BLaER1 (cell line): ENCODE measurements at regions not wholly inside any gene's neighbourhood (a gene's known extent, or its start where the extent isn't known, plus 50 kb on each side); places are given as distances from the start of the nearest gene placed in this dataset.

ENCODE experiments used
- H3K27ac ChIP-seq: shearing (Covaris generic); formaldehyde crosslinking; 2 replicates; pipeline ENCODE4 v1.8.1; 2022
- H3K27me3 ChIP-seq: shearing (Covaris generic); formaldehyde crosslinking; 2 replicates; pipeline ENCODE4 v1.8.1; 2022
- H3K36me3 ChIP-seq: shearing (Covaris generic); formaldehyde crosslinking; 2 replicates; pipeline ENCODE4 v1.8.1; 2022
- H3K4me1 ChIP-seq: shearing (Covaris generic); formaldehyde crosslinking; 2 replicates; pipeline ENCODE4 v1.8.1; 2022
- H3K4me2 ChIP-seq: shearing (Covaris generic); formaldehyde crosslinking; 2 replicates; pipeline ENCODE4 v1.8.1; 2022
- H3K4me3 ChIP-seq: shearing (Covaris generic); formaldehyde crosslinking; 2 replicates; pipeline ENCODE4 v1.8.1; 2022
- H3K9ac ChIP-seq: shearing (Covaris generic); formaldehyde crosslinking; 2 replicates; pipeline ENCODE4 v1.8.1; 2022
- H3K9me3 ChIP-seq: shearing (Covaris generic); formaldehyde crosslinking; 2 replicates; pipeline ENCODE4 v1.8.1; 2022
- H4K20me1 ChIP-seq: shearing (Covaris generic); formaldehyde crosslinking; 2 replicates; pipeline ENCODE4 v1.8.1; 2022
- Cebpa-rat ChIP-seq: shearing (Covaris generic); IDR thresholded peaks from 2 replicates; pipeline ENCODE4 v1.8.1; 2022

GRCh38 chr5:66519626-66520025, 76.6 kb upstream of the MAST4 start:
- H3K36me3 ChIP-seq: no peaks in the 10 kb centered on the region
- no peaks in the 10 kb centered on the region for H3K27me3 ChIP-seq
- no peak overlapping the region for H3K4me3 ChIP-seq
- no peak for TF ChIP-seq Cebpa-rat
- H3K9ac ChIP-seq: no peak overlapping the region
- H3K4me2 ChIP-seq: no peak overlapping the region
- no peak overlapping the region for H3K27ac ChIP-seq
- H3K4me1 ChIP-seq: peaks cover 33% of the 10 kb centered on the region
- H4K20me1 ChIP-seq: no peaks in the 10 kb centered on the region
- H3K9me3 ChIP-seq: peaks cover 12% of the 10 kb centered on the region

DNA sequence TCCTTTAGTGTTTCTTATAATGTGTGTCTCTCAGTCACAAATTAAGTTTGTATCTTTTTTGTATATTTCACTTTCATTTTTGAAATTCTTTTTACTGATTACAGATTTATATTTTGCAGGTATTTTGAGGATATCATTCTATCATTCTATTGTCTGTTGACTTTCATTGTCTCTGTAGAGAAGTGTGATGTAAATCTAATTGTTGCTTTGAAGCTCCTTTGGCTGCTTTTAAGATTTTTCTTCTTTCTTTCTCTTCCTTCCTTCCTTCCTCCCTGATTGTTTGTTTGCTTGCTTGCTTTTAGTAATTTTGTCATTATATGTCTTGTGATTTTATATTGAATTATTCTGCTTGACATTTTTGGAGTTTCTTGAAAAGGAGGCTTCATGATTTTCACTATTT, 75.3 kb upstream of the MAST4 start:
- no peaks in the 10 kb centered on the region for H3K36me3 ChIP-seq
- H3K27ac ChIP-seq: no peak overlapping the region
- H3K9ac ChIP-seq: no peak overlapping the region
- no peaks in the 10 kb centered on the region for H3K27me3 ChIP-seq
- peaks cover 20% of the 10 kb centered on the region for H3K4me1 ChIP-seq
- TF ChIP-seq Cebpa-rat: no peak
- H3K4me3 ChIP-seq: no peak overlapping the region
- no peak overlapping the region for H3K4me2 ChIP-seq
- peaks cover 12% of the 10 kb centered on the region for H3K9me3 ChIP-seq
- H4K20me1 ChIP-seq: no peaks in the 10 kb centered on the region

DNA sequence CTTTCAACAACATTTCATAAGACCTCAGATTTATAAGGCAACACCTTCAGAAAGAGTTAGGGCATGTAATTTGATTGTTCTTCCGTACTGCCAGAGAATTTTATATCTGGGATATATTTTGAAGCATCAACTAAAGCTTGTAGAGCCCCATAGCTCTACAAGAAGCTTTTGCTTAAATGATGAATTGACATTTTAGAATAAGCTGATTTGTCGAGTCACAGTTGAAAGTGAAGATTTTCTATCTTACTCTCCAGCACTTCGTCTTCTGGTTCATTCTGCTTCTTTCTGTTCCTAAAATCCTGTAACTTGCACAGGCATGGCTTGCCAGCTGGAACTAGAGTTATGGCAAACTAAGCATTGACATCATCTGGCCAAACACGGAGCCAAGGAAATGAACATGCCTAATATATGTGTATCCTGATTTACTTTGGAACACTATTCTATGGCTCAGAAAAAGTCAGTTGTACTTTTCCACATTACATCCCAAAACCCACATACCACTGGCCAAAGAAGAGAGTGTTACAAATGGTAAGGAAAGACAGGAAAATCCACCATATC, 68.6 kb upstream of the MAST4 start:
- no peak for TF ChIP-seq Cebpa-rat
- Histone ChIP-seq H3K4me3 (no peak overlapping the region), H3K27me3 (no peaks in the 10 kb centered on the region), H3K9ac (no peak overlapping the region), H3K27ac (no peak overlapping the region), H3K9me3 (no peaks in the 10 kb centered on the region), H3K4me2 (no peak overlapping the region), H3K36me3 (no peaks in the 10 kb centered on the region), H4K20me1 (no peaks in the 10 kb centered on the region), H3K4me1 (no peaks in the 10 kb centered on the region)

- H3K27me3 ChIP-seq: no peaks in the 10 kb centered on the region
- no peaks in the 10 kb centered on the region for H3K4me1 ChIP-seq
- H3K9ac ChIP-seq: no peak overlapping the region
- H3K36me3 ChIP-seq: no peaks in the 10 kb centered on the region
- H3K4me2 ChIP-seq: no peak overlapping the region
- no peaks in the 10 kb centered on the region for H3K9me3 ChIP-seq
- TF ChIP-seq Cebpa-rat: no peak
- H3K4me3 ChIP-seq: no peak overlapping the region
- no peak overlapping the region for H3K27ac ChIP-seq
- H4K20me1 ChIP-seq: no peaks in the 10 kb centered on the region
These were observed 67.0 kb upstream of the MAST4 start for GRCh38 chr5:66529182-66529581.

GRCh38 chr5:66529704-66530103, 66.5 kb upstream of the MAST4 start:
- Histone ChIP-seq H3K36me3 (no peaks in the 10 kb centered on the region), H3K4me2 (no peak overlapping the region), H4K20me1 (no peaks in the 10 kb centered on the region), H3K9ac (no peak overlapping the region), H3K9me3 (no peaks in the 10 kb centered on the region), H3K27me3 (no peaks in the 10 kb centered on the region), H3K4me1 (no peaks in the 10 kb centered on the region), H3K4me3 (no peak overlapping the region), H3K27ac (no peak overlapping the region)
- no peak for TF ChIP-seq Cebpa-rat

GRCh38 chr5:66538126-66538525, 58.1 kb upstream of the MAST4 start:
- Histone ChIP-seq H3K27ac (no peak overlapping the region), H3K36me3 (no peaks in the 10 kb centered on the region), H3K9me3 (no peaks in the 10 kb centered on the region), H4K20me1 (no peaks in the 10 kb centered on the region), H3K27me3 (no peaks in the 10 kb centered on the region), H3K9ac (no peak overlapping the region), H3K4me2 (no peak overlapping the region), H3K4me1 (no peaks in the 10 kb centered on the region), H3K4me3 (no peak overlapping the region)
- no peak for TF ChIP-seq Cebpa-rat

GRCh38 chr5:66538531-66538930, 57.7 kb upstream of the MAST4 start:
- H3K36me3 ChIP-seq: no peaks in the 10 kb centered on the region
- no peaks in the 10 kb centered on the region for H3K4me1 ChIP-seq
- no peak overlapping the region for H3K9ac ChIP-seq
- H4K20me1 ChIP-seq: no peaks in the 10 kb centered on the region
- H3K4me3 ChIP-seq: no peak overlapping the region
- no peak overlapping the region for H3K27ac ChIP-seq
- no peaks in the 10 kb centered on the region for H3K27me3 ChIP-seq
- no peaks in the 10 kb centered on the region for H3K9me3 ChIP-seq
- TF ChIP-seq Cebpa-rat: no peak
- H3K4me2 ChIP-seq: no peak overlapping the region

- Histone ChIP-seq H3K27ac (no peak overlapping the region), H3K4me2 (no peak overlapping the region), H3K9me3 (no peaks in the 10 kb centered on the region), H3K27me3 (no peaks in the 10 kb centered on the region), H3K4me1 (no peaks in the 10 kb centered on the region), H4K20me1 (no peaks in the 10 kb centered on the region), H3K4me3 (no peak overlapping the region), H3K9ac (no peak overlapping the region), H3K36me3 (no peaks in the 10 kb centered on the region)
- no peak for TF ChIP-seq Cebpa-rat
These were observed 56.1 kb upstream of the MAST4 start for GRCh38 chr5:66540078-66540477.

- no peak overlapping the region for H3K4me3 ChIP-seq
- no peaks in the 10 kb centered on the region for H3K4me1 ChIP-seq
- no peaks in the 10 kb centered on the region for H4K20me1 ChIP-seq
- H3K36me3 ChIP-seq: no peaks in the 10 kb centered on the region
- no peak for TF ChIP-seq Cebpa-rat
- H3K9me3 ChIP-seq: peaks cover 9% of the 10 kb centered on the region; the same call in 1 of the 2 replicates
- H3K27ac ChIP-seq: no peak overlapping the region
- no peak overlapping the region for H3K9ac ChIP-seq
- no peaks in the 10 kb centered on the region for H3K27me3 ChIP-seq
- no peak overlapping the region for H3K4me2 ChIP-seq
These were observed 53.5 kb upstream of the MAST4 start for GRCh38 chr5:66542711-66543110.
